Lower leg skin (tissue), 3 donors: ENCODE measurements at regions not wholly inside any gene's neighbourhood (a gene's known extent, or its start where the extent isn't known, plus 50 kb on each side); places are given as distances from the start of the nearest gene placed in this dataset.

Source experiments
- POLR2A ChIP-seq, 2 donors: fragments of 450-650 bp; IDR thresholded peaks; one replicate each; pipeline ENCODE4 v1.6.1; 2016 to 2017; ENCODE audit warnings: antibody characterized with exemption in 2 of 2, mild to moderate bottlenecking in 1 of 2, moderate library complexity in 1 of 2
- TF ChIP-seq, protein P1 (sequence below), 3 donors: fragments of 450-650 bp; IDR thresholded peaks; one replicate each; pipeline ENCODE4 v1.5.1; 2016; ENCODE audit warnings: antibody characterized with exemption in 3 of 3, mild to moderate bottlenecking in 3 of 3, moderate library complexity in 2 of 3

GRCh38 chr21:19908390-19908789, 1089.8 kb upstream of the NCAM2 start:
- no peak for TF ChIP-seq POLR2A (IDR thresholded peaks at IDR 0.05)
- TF ChIP-seq, protein P1, sequence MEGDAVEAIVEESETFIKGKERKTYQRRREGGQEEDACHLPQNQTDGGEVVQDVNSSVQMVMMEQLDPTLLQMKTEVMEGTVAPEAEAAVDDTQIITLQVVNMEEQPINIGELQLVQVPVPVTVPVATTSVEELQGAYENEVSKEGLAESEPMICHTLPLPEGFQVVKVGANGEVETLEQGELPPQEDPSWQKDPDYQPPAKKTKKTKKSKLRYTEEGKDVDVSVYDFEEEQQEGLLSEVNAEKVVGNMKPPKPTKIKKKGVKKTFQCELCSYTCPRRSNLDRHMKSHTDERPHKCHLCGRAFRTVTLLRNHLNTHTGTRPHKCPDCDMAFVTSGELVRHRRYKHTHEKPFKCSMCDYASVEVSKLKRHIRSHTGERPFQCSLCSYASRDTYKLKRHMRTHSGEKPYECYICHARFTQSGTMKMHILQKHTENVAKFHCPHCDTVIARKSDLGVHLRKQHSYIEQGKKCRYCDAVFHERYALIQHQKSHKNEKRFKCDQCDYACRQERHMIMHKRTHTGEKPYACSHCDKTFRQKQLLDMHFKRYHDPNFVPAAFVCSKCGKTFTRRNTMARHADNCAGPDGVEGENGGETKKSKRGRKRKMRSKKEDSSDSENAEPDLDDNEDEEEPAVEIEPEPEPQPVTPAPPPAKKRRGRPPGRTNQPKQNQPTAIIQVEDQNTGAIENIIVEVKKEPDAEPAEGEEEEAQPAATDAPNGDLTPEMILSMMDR (IDR thresholded peaks at IDR 0.05), result no peak
